ENCODE measurements at regions not wholly inside any gene's neighbourhood (a gene's known extent, or its start where the extent isn't known, plus 50 kb on each side); places are given as distances from the start of the nearest gene placed in this dataset.

- no peak for TF ChIP-seq ZFX (CRISPR knock-in tag; IDR thresholded peaks at IDR 0.05; ENCODE audit: low read depth)
Observed at GRCh38 chr5:141765896-141766551, 84.0 kb upstream of the ARAP3 start (continued).

GRCh38 chr5:141763541-141763940 lies 81.5 kb upstream of the ARAP3 start:
- ChIA-PET CTCF (ENCODE audit: low intra/inter-chr PET ratio, low total read pairs) (no interaction called here), POLR2A (no interaction called here)
- Histone ChIP-seq H3K4me3 (replicated peaks in 1 of 3; ENCODE audit: insufficient read depth in 1 of 3, low read depth in 2 of 3, low read length in 3 of 3) (no peak overlapping the region), H4K20me1 (ENCODE audit: insufficient read depth, low read length) (no peaks in the 10 kb centered on the region), H3K36me3 (replicated peaks in 1 of 2; ENCODE audit: control insufficient read depth in 1 of 2, insufficient read depth in 2 of 2, low read length in 2 of 2) (no peaks in the 10 kb centered on the region), H3K9me3 (ENCODE audit: low read length) (no peaks in the 10 kb centered on the region), H2AFZ (ENCODE audit: low read length) (no peak overlapping the region), H3K27me3 (ENCODE audit: control insufficient read depth in 1 of 2, insufficient read depth in 2 of 2, low read length in 2 of 2) (peaks cover 0 to 50% of the 10 kb centered on the region in 2 experiments; a peak in 2 of 5 replicates), H3K4me1 (ENCODE audit: insufficient read depth, low read length) (no peaks in the 10 kb centered on the region), H3K27ac (ENCODE audit: extremely low read length, insufficient read depth, low read length) (no peak overlapping the region), H3K79me2 (ENCODE audit: insufficient read depth, low read length) (no peaks in the 10 kb centered on the region), H3K9ac (ENCODE audit: insufficient read depth, low read depth, low read length) (no peak overlapping the region), H3K4me2 (ENCODE audit: low read depth, low read length) (no peak overlapping the region)
- no peak for TF ChIP-seq ZNF296 (CRISPR knock-in tag; conservative IDR thresholded peaks at IDR 0.05)
- no peak for TF ChIP-seq TGIF2 (CRISPR knock-in tag; IDR thresholded peaks at IDR 0.05)
- peak; percentile 21; the same call in 1 of the 2 replicates for TF ChIP-seq RFX1 (IDR thresholded peaks at IDR 0.05)
- TF ChIP-seq THRA (CRISPR knock-in tag; IDR thresholded peaks at IDR 0.05; ENCODE audit: borderline replicate concordance), result no peak
- no peak for TF ChIP-seq ETV5 (CRISPR knock-in tag; IDR thresholded peaks at IDR 0.05; ENCODE audit: borderline replicate concordance)
- no peak for TF ChIP-seq ZIK1 (CRISPR knock-in tag; IDR thresholded peaks at IDR 0.05; ENCODE audit: borderline replicate concordance, low read depth)
- TF ChIP-seq ZFP37 (CRISPR knock-in tag; IDR thresholded peaks at IDR 0.05; ENCODE audit: borderline replicate concordance), result no peak
- TF ChIP-seq ZBTB14 (CRISPR knock-in tag; IDR thresholded peaks at IDR 0.05), result no peak
- no TSS peak for BruUV-seq (replicated peaks)
- in situ Hi-C loops (cut with HindIII; ENCODE audit: extremely low pct_ligation_motif_present, low pct_unique_long_range_greater_than_20kb) (no loop called here), intact Hi-C loops (cut with micrococcal nuclease; ENCODE audit: unreplicated experiment) (no loop called here)
- WGBS (ENCODE audit: low lambda C conversion rate), result 29% methylated on average over 5 of the region's 5 CpGs
- no peak for DNase-seq (ENCODE audit: low spot score)
- no peak for ATAC-seq
- FAIRE-seq, result no peak

All from HepG2 (cell line).